ENCODE measurements at regions not wholly inside any gene's neighbourhood (a gene's known extent, or its start where the extent isn't known, plus 50 kb on each side); places are given as distances from the start of the nearest gene placed in this dataset.

DNA sequence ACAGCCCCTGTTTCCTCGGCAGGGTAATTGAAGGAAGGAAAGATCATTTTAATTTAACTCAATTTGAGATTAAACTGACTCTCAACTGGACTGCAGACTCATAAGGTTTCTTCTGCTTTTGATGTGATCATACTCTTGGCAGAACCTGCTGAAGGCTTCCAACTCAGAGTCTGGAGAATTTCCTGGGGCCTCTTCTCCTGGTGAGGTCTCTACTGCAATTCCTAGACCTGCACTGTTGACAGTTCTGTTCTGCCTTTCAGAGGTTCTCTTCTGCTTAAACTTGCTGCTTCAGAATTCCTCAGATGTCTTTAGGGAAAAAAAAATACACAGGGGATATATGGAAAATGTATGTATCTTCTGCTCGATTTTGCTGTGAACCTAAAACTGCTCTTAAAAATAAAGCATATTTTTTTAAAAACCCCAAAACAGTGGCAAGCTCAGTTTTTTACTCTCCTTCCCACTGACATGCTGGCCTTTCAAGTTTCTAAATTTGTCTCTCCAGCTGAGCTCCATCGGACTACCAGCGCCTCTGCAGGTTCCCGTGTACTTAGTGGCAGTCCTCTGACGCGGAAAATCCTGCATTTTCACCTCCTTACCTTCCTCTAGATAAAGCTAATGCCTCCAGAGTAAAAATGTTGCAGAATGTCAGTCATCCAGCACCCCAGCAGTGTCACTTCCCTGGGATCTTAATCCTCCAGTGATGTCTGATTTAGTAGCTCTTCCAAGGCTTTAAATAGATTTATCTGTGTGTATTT is 733.5 kb upstream of the SGCG start (continued):
- TF ChIP-seq SP7 (tag by site-specific recombination; IDR thresholded peaks at IDR 0.05) (no peak), ZNF560 (tag by site-specific recombination; IDR thresholded peaks at IDR 0.05; ENCODE audit: borderline replicate concordance) (no peak), ZNF449 (tag by site-specific recombination; IDR thresholded peaks at IDR 0.05) (no peak), ZNF311 (tag by site-specific recombination; IDR thresholded peaks at IDR 0.05; ENCODE audit: borderline replicate concordance) (no peak), GLI2 (tag by site-specific recombination; IDR thresholded peaks at IDR 0.05; ENCODE audit: borderline replicate concordance, low read depth) (no peak)

GRCh38 chr13:22449251-22449650 is 731.5 kb upstream of the SGCG start:
- ChIA-PET CTCF (no interaction called here), POLR2A (no interaction called here)
- Histone ChIP-seq H3K4me1 (ENCODE audit: control insufficient read depth, insufficient read depth, low read length) (no peaks in the 10 kb centered on the region), H3K27ac (ENCODE audit: extremely low read depth, low read depth, low read length) (no peak overlapping the region), H3K4me3 (ENCODE audit: low read depth, low read length) (no peak overlapping the region), H3K9me3 (ENCODE audit: control insufficient read depth, insufficient read depth, low read depth, low read length) (no peaks in the 10 kb centered on the region), H3K36me3 (ENCODE audit: control insufficient read depth in 2 of 2, insufficient read depth in 1 of 2, low read length in 2 of 2) (no peaks in the 10 kb centered on the region)
- TF ChIP-seq YY2 (tag by site-specific recombination; IDR thresholded peaks at IDR 0.05) = no peak
- TF ChIP-seq ZNF133 (tag by site-specific recombination; IDR thresholded peaks at IDR 0.05) = no peak
- no peak for TF ChIP-seq ZNF677 (tag by site-specific recombination; IDR thresholded peaks at IDR 0.05)
- no peak for TF ChIP-seq ZNF362 (tag by site-specific recombination; IDR thresholded peaks at IDR 0.05)
- TF ChIP-seq ZNF169 (tag by site-specific recombination; IDR thresholded peaks at IDR 0.05) = no peak
- TF ChIP-seq ZNF211 (tag by site-specific recombination; IDR thresholded peaks at IDR 0.05; ENCODE audit: low read depth) = no peak
- TF ChIP-seq ZSCAN16 (tag by site-specific recombination; IDR thresholded peaks at IDR 0.05) = no peak
- no peak for TF ChIP-seq ZNF639 (tag by site-specific recombination; IDR thresholded peaks at IDR 0.05)
- TF ChIP-seq ZNF548 (tag by site-specific recombination; IDR thresholded peaks at IDR 0.05) = no peak
- TF ChIP-seq FEZF1 (tag by site-specific recombination; IDR thresholded peaks at IDR 0.05) = no peak

DNA sequence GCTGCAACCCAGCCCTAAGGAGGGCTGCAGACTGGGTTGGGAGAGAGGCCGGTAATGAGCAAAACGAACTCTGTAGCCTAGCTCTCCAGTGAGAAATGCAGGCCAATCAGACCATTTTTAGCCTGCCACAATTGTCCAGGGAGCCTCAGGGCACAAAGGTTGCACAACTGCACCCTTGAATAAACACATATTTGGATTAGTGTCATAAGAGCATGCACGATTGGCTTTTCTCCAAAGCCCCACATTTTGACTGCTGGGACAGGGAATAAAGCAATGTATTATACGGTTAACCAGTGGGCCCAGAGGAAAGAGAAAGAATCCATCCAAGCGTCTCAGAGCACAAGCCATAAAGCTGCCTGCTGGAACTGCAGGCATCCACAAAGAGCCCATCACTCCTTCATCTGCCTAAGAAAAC is 729.4 kb upstream of the SGCG start:
- ChIA-PET CTCF (no interaction called here), POLR2A (no interaction called here)
- H3K27ac ChIP-seq (ENCODE audit: extremely low read depth, low read depth, low read length) = no peak overlapping the region
- H3K9me3 ChIP-seq (ENCODE audit: control insufficient read depth, insufficient read depth, low read depth, low read length) = no peaks in the 10 kb centered on the region
- H3K36me3 ChIP-seq (ENCODE audit: control insufficient read depth in 2 of 2, insufficient read depth in 1 of 2, low read length in 2 of 2) = no peaks in the 10 kb centered on the region
- H3K4me3 ChIP-seq (ENCODE audit: low read depth, low read length) = no peak overlapping the region
- no peaks in the 10 kb centered on the region for H3K4me1 ChIP-seq (ENCODE audit: control insufficient read depth, insufficient read depth, low read length)
- TF ChIP-seq ZNF560 (tag by site-specific recombination; IDR thresholded peaks at IDR 0.05; ENCODE audit: borderline replicate concordance) (no peak), ZNF26 (tag by site-specific recombination; IDR thresholded peaks at IDR 0.05) (no peak), ZNF19 (tag by site-specific recombination; IDR thresholded peaks at IDR 0.05; ENCODE audit: low read depth) (no peak), PRDM2 (tag by site-specific recombination; IDR thresholded peaks at IDR 0.05; ENCODE audit: borderline replicate concordance) (no peak), ZSCAN23 (tag by site-specific recombination; IDR thresholded peaks at IDR 0.05) (no peak), ZNF639 (tag by site-specific recombination; IDR thresholded peaks at IDR 0.05) (no peak)
